HG03432 (cell line): ENCODE measurements at regions not wholly inside any gene's neighbourhood (a gene's known extent, or its start where the extent isn't known, plus 50 kb on each side); places are given as distances from the start of the nearest gene placed in this dataset.

ENCODE experiments used
- ATAC-seq: cut with Tn5 transposase; IDR thresholded peaks from one replicate; pipeline ENCODE4 v1.9.1; 2021; ENCODE audit warnings: mild to moderate bottlenecking, moderate library complexity; ENCODE audit not compliant: unreplicated experiment

DNA sequence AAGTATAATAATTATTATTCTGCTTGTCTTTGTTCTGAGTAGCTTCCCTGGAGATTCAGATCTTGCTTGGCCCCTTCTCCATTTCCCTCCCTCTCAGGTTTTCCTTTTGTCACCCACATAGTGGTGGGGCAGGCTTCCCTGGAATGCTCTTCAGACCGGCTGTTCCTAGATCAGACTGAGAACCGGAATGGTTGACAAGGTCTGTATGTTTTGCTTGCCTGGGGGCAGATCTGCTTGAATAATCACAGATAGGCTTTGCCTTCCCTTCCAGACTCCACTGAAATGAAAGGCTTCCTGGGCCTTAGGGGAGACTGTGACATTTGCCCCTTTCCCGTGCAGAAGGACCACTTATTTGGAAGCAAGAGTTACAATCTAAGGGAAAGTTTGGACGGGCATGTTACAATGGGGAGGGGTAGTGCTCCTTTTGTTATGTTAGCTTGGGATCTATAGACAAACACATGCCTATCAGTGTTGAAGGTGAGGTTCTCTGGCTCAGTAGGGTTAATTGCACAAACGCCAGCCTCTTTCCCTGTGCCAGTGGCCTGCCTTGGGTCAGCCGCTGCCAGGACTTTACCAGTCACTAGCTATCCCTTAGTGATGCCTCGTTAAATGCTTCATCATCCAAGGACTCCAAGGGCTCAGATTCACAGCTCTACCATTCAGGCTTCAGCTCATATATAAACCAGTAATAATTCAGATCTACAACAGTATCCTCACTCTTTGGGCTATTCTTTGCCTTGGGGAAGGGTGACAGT, 178.6 kb downstream of the SNAPC1 start:
- no peak for ATAC-seq

DNA sequence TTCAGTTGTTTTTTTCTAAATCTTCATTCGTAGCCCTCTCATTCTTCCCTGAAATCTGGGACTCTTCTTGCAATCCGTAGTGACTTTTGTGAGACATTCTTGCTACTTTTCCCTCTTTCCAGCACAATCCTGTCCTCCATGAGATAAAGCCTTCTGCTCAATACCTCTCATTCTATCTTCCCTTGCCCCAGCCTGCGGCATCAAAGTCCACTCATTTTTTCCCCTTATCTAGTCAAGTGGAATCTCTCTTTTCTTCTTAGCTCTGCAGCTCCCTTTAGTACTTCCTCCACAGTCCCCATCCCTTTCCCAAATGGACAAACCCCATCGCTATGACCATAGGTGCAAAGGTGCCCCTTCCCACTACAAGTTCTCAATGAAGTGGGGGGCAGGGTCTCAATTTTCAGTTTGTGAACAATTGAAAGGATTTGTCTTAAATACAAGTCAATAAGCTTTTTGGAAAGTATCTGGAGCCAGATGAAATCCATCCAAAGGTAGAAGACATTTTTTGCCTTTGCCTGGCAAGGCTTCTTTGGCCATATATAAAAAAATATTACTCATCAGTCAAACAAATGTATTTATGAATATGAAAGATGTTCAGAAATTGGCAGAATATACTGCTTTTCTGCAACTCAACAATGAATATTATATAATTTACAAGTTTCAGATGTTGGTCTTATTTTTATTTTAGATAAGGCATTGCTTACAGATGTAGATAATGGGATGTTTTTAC, 179.4 kb downstream of the SNAPC1 start:
- no peak for ATAC-seq

DNA sequence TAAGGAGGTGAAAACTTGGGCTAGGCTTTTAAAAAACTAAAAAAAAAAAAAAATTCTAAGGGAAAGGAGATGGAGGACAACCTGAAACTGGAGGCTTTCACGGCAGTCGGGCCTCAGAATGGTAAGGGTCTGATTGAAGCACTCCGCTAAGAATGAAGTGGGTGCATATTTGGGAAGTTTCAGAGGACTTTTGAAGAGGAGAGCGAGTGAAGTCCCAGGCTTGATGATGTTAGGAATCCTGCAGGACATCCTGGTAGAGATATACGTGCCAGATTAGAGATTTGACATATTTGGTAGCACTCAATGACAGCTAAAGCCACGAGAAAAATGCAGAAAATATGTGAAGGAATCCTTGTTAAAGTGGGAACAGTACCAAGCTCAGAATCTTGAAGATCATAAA, 186.2 kb downstream of the SNAPC1 start:
- no peak for ATAC-seq

DNA sequence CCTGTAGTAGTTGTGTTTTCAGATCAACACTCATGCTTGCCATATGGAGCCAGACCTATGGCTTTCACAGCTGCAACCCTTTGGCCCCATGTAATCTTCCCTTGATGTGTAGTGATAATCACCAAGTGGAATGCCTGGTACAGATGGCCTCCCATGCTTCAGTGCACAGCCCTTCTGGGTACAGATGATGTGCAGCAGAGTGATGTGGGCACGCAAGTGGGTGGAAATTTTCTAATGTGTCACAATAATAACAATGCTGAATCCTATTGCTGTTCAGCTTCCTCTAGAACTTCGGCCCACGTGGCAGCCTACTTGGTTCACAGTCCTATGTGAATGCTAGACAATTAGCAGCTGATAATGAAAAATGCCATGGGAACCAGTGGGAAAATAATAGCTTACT, 188.1 kb downstream of the SNAPC1 start:
- no peak for ATAC-seq

DNA sequence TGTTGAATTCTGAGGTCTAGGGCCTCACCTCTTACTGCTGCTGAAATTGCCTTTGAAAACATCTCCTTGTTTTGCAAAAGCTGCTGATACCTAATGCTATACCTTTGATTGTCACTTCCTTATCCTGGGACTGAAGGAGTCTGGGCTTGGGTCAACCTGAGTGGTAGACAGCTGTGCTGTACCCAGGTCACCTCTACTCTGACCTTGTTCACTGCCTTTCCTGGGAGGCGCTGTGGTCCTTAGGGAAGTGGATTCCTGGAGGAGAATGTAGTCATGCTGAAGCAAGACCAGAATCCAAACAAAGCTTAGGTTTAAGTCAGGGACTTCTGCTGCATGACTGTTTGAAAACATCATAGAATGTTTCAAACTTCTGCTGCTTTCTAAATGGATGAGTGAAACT, 191.4 kb downstream of the SNAPC1 start:
- no peak for ATAC-seq

DNA sequence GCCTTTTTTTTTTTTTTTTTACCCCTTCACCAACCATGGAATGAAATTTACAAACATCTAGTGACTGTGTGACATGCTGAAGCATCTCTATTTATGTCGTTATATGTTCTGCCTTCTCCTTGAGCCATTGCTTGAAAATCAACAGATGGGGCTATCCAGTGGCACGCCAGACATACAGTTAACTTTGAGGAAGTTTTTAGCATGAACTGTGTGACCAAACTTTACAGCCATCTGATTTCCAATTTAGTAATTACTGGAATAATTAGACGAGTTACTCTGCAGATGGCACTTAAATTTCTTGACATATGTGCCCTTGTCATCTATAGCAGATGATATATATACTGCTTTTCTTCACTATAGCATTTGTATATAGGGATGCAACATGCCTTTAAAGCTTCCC, 192.1 kb downstream of the SNAPC1 start:
- ATAC-seq: no peak

DNA sequence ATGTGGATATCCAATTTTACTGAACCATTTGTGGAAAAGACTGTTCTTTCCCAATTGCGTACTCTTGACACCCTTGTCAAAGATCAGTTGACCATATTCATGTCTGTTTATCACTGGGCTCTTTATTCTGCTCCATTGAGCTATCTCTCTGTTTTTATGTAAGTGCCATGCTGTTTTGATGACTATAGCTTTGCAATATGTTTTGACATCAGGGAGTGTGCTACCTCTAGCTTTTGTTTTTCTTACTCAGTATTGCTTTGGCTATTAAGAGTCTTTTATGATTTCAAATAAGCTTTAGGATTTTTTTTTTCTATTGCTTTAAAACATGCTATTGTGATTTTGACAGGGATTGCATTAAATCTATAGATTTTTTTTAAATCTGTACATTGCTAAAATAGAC, 194.3 kb downstream of the SNAPC1 start:
- ATAC-seq: no peak

DNA sequence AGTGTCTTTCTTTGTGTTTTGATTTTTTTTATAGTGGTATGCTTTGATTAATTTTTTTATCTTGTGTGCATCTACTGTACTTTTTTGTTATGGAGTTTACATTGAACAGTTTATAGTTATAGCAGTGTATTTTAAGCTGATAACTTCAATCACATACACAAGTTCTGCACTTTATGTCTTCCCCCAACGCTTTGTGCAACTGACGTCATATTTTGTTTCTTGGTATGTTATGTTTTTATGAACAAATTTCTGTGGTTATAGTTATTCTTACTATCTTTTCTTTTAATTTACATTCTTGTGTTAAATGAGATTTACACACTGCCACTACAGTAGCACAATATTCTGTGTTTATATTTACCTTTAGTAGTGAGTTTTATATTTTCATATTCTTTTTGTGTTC, 197.1 kb downstream of the SNAPC1 start:
- no peak for ATAC-seq

DNA sequence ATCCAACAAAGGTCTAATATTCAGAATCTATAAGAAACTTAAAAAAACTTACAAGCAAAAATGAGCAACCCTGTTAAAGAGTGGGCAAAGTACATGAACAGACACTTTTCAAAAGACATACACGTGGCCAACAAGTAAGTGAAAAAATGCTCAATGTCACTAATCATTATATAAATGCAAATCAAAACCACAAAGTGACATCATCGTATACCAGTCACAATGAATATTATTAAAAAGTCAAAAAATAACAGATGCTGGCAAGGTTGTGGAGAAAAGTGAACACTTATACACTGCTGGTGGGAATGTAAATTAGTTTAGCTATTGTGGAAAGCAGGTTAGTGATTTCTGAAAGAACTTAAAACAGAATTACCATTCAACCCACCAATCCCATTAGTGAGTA, 199.1 kb downstream of the SNAPC1 start:
- ATAC-seq: no peak

DNA sequence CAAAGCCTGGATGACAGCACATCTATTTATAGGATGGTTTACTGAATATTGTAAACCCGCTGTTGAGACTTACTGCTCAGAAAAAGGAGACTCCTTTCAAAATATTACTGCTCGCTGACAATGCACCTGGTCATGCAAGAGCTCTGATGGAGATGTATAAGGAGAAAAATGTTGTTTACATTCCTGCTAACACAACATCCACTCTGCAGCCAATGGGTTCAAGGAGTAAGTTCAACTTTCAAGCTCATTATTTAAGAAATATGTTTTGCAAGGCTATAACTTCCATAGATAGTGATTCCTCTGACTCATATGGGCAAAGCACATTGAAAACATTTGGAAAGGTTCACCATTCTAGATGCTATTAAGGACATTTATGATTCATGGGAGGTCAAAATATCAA, 201.7 kb downstream of the SNAPC1 start:
- no peak for ATAC-seq

DNA sequence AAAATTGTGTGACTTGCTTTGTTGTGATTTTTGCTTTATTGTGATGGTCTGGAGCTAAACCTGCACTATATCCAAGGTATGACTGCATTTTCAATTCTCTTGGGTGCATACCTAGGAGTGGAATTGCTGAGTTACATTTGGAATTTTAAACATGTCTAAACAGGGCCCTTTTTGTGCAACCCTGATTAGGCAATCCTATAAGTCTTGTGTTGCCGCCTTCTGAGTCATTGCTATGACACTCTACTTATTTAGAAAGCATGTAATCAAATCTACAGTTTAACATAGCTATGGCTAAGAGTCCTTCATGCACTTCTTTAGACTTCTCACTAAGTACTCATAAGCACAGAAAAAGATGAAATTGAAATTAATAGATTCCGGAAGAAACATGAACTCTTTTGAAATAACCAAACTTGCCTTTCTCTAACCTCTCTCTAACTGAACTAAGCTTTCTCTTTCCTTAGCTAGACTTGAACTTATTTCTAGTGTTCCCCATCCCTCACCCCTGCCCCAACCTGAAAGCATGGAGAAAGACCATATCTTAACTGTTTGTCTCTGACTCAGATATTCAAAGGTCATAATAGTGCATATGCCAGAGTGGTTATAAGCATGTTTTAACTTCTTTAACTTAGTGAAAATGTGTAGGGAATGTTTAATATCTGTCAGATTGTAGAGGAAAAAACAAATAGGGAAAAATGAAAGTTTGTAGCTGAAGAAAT, 203.0 kb downstream of the SNAPC1 start:
- ATAC-seq: no peak

DNA sequence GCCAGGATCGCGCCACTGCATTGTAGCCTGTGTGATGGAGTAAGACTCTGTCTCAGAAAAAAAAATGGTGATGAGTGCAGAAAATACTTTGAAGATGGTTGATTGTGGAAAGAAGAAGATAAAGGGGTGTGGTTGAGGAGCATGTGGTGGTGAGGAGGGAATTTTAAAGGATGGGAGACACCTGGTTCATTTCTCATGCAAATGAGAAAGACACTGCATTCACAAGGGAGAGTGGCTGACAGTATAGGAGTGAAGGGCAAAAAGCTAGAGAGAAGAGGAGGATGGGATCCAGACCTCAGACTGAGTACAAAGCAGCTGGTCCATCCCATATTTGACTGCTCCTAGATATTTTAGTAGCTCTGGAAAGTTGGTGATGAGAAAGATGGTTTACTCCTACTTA, 206.0 kb downstream of the SNAPC1 start:
- no peak for ATAC-seq

DNA sequence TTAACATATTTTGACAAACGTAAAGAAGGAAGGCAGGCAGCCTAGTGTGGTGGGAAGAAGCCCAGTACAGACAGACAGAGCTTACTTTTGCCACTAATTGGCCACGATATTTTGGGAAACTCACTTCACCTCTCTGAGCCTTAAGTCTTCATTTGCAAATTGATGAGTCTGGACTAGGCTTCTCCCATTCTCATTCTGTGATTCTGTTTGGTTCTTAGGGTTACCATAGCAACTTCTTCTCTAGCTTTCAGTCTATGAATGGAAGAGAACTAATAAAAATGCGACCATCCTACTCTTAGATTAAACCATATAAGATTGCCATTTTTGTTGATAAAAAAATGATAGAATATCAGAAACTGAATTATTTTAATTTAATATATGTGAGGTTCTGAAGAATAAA, 210.5 kb downstream of the SNAPC1 start:
- ATAC-seq: no peak

DNA sequence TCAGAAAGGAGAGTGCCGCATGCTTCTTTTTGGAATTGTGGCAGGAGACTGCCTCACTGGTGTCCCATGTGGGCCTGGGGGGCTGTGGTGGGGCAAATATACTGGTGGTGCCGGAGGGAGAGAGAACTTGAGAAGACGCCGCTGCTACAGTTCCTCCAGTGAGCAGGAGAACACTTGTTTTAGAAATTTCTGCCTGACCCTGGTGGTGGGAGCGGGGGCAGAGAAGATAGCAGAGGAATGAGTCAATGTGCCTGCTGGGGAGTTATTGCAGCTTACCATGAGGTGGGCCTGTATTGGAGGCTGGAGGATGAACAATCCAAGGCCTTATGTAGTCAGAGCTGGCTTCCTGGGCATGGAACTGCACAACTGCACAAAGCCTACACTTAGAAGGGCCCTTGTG, 211.8 kb downstream of the SNAPC1 start:
- no peak for ATAC-seq

DNA sequence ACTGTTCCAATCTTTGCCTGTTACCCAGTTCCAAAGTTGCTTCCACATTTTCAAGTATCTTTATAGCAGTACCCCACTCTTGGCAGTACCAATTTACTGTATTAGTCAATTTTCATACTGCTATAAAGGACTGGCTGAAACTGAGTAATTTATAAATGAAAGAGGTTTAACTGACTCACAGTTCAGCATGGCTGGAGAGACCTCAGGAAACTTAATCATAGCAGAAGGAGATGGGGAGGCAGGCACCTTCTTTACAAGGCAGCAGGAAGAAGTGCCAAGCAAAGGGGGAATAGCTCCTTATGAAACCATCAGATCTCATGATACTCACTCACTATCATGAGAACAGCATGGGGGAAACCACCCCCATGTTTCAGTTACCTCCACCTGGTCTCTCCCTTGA, 215.0 kb downstream of the SNAPC1 start:
- no peak for ATAC-seq

DNA sequence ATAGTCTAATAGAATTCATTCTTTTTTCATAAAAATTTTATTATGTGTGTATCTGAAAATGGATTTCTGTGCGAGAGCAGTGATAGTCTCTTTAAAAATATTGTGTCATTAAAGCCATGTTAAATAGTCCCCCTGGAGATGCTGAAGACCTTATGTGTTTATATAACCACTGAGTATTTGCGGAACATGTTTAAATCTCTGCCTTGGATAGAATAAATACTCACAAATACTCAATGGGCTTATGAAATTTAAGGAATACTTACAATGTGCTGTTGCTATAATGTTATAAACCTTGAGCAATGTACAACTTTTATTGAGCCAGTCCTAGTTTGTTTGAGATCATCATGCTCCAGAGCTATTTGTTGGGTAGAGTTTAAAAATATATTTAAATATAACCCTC, 226.0 kb downstream of the SNAPC1 start:
- no peak for ATAC-seq

DNA sequence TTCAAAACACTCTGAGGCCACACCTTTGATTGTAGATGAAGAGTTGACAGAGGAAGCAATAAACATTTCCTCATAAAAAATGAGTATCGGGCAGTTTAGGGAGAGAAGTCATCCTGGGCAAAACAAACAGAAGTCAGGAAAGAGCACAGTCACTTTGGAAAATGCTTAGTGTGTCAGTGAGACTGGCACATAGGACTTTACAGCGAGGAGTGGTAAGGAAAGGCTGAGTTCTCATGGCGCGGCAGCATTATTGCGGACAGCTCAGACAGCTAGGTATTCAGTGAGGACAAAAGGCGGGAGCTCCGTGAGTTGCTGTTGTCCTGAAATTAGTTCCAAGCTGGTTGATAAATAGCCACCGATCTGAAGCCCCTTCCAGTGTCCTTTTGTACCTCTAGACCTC, 229.9 kb downstream of the SNAPC1 start:
- ATAC-seq: no peak

DNA sequence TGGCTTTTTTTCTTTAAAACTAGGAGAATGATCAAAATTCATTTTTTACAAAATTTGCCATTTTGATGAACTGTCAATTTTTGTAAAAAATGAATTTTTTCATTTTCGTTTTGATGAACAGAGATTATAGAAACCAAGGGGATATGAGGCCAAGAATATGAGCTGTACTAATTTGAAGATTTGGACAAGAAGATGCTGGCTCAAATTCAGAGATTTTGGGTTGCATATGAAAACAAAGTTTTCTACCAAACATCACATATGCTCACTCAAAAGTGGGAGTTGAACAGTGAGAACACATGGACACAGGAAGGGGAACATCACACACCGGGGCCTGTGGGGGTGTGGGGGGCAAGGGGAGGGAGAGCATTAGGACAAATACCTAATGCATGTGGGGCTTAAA, 230.7 kb downstream of the SNAPC1 start:
- no peak for ATAC-seq

DNA sequence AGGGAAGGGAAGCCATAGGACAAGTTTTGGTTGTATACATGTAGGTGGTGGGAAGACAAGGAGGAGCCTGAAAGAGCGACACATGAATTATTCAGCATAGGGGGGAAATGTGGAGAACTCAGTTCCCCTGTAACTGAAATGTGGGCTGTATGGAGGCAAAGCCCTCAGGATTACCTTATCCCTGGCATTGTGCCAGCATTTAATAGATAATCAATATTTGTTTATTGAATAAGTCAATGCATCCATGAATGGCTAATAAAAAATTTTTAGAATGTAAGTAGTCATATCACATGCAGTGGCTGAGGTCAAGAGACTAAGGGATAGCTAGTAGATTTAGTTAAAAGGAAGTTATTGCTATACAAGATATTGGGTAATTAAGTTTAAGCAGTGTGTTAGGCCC, 232.4 kb downstream of the SNAPC1 start:
- no peak for ATAC-seq

DNA sequence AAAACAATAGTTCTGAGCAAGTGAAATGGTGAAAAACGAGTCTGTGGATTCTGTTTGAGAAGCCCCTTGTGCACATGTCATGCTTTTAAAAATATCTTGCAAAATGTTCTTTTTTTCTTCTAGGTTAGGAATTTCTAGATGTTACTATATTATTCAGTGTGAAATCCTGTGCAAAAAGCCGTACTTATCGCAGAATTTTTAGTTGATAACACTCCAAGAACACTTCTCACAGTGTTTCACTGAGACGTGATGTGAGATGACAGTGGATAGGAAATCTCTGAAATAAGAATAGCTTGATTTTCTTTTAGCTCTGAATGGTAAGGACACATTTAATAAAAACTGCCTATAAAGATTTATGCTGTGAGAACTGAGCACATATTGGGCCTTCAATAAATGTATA, 234.5 kb downstream of the SNAPC1 start:
- no peak for ATAC-seq

DNA sequence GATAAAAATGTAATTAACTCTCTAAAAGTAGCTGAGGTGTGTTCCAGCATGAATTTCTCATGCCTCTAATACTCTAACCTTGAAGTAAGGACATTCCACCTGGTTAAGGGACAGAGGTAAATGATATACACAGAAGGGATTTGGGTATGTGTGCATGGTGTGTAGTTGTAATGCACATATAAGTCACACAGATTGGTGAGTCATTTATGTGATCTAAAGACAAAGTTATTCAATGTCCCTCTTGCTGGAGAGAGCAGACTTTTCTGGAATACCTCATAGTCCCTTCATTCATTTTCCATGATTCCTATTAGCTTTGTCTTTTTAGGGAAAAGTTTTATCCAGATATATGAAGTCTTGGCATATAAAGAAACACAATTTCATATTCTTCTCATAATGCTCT, 234.9 kb downstream of the SNAPC1 start:
- no peak for ATAC-seq

DNA sequence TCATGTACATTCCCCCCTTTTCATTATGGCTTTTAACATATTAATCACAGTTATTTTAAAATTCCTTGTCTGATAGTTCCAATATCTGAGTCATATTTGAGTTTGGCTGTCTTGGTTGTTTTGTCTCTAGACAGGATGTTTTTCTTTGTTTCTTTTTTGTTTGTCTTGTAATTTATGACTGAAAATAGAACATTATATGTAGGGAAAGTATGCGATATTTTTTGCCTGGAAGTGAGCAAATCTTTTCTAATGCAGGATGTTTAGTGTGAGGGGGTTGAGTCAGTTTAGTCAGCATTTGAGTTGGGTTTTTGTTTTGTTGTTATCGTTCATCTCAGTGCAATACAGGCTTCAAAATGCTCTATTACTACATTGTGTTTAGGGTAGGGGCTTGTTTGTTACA, 239.7 kb downstream of the SNAPC1 start:
- ATAC-seq: no peak
